ENCODE measurements at regions not wholly inside any gene's neighbourhood (a gene's known extent, or its start where the extent isn't known, plus 50 kb on each side); places are given as distances from the start of the nearest gene placed in this dataset.

- Histone ChIP-seq H3K4me1 (ENCODE audit: control insufficient read depth in 2 of 2, insufficient read depth in 2 of 2, low read length in 2 of 2) (no peaks in the 10 kb centered on the region), H3K4me3 (ENCODE audit: low read length) (no peak overlapping the region), H3K9me3 (ENCODE audit: control insufficient read depth in 2 of 3, low read length in 3 of 3) (no peaks in the 10 kb centered on the region), H3K27ac (ENCODE audit: low read depth, low read length) (no peak overlapping the region), H3K27me3 (ENCODE audit: control insufficient read depth in 2 of 2, insufficient read depth in 2 of 2, low read length in 2 of 2) (no peaks in the 10 kb centered on the region), H3K36me3 (ENCODE audit: control insufficient read depth in 2 of 3, insufficient read depth in 3 of 3, low read length in 3 of 3) (no peaks in the 10 kb centered on the region)
- intact Hi-C loops (cut with micrococcal nuclease) = no loop called here
- H3K4me1 Mint-ChIP-seq = no peaks in the 10 kb centered on the region
- ATAC-seq (no peak), DNase-seq (no peak)
- ChIA-PET CTCF (no interaction called here), POLR2A (no interaction called here)
- peaks cover 0 to 9% (median 2%) of the 10 kb centered on the region in 11 donors for H3K9me3 Mint-ChIP-seq
- no peaks in the 10 kb centered on the region for H3K36me3 Mint-ChIP-seq
- H3K27ac Mint-ChIP-seq = no peak overlapping the region
- H3K4me3 Mint-ChIP-seq = no peak overlapping the region
- peaks cover 0 to 16% (median 0%) of the 10 kb centered on the region in 5 donors for H3K27me3 Mint-ChIP-seq
Observed at GRCh38 chr14:38526826-38527501, 271.1 kb upstream of the CLEC14A start.

DNA sequence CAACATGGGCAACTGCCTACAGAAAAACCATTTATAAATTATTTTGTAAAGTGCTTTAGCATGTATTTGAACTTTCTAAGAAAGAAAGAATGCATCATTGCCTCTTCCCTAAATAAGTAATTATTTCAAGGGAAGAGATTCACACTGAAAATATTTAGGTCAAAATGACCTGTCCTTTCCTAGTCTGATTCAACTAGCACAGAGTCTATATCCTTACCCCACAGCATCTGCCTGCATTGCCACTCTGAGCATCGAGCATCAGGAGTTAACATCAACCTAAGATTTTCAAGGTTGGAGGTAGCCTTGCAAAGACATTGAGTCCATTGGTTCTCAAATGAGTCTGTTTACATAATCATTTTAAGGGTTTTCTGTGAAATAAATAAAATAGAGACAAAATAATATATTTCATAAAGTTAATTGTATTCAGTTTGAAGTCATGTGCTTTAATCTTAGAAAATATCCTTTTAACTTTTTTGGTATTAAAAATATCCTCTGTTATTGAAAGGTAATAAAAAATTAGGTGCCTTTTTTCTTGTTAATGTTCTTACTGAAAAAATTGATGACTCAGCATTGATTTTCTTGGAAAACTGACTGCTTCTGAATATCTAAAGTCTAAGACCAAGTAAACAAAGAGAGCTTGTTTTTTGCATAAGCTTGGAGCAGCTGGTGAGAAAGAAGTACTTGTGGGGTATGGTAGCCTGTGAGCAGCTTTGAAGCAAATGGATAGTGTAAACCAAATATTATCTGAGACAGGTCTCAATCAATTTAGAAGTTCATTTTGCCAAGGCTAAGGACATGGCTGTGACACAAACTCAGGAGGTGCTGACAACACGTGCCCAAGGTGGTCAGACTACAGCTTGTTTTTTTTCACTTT is 269.0 kb upstream of the CLEC14A start:
- ChIA-PET CTCF (no interaction called here), POLR2A (no interaction called here)
- H3K27ac ChIP-seq (ENCODE audit: low read depth, low read length) = no peak overlapping the region
- no peaks in the 10 kb centered on the region for H3K36me3 Mint-ChIP-seq
- ATAC-seq (no peak), DNase-seq (no peak)
- intact Hi-C loops (cut with micrococcal nuclease) = no loop called here
- peaks cover 0 to 6% (median 0%) of the 10 kb centered on the region in 11 donors for H3K9me3 Mint-ChIP-seq
- peaks cover 0 to 16% (median 0%) of the 10 kb centered on the region in 5 donors for H3K27me3 Mint-ChIP-seq
- H3K27ac Mint-ChIP-seq = no peak overlapping the region
- no peaks in the 10 kb centered on the region for H3K9me3 ChIP-seq (ENCODE audit: control insufficient read depth in 2 of 3, low read length in 3 of 3)
- H3K27me3 ChIP-seq (ENCODE audit: control insufficient read depth in 2 of 2, insufficient read depth in 2 of 2, low read length in 2 of 2) = no peaks in the 10 kb centered on the region
- H3K4me3 Mint-ChIP-seq = no peak overlapping the region
- H3K4me1 Mint-ChIP-seq = no peaks in the 10 kb centered on the region
- H3K36me3 ChIP-seq (ENCODE audit: control insufficient read depth in 2 of 3, insufficient read depth in 3 of 3, low read length in 3 of 3) = no peaks in the 10 kb centered on the region
- H3K4me1 ChIP-seq (ENCODE audit: control insufficient read depth in 2 of 2, insufficient read depth in 2 of 2, low read length in 2 of 2) = no peaks in the 10 kb centered on the region
- no peak overlapping the region for H3K4me3 ChIP-seq (ENCODE audit: low read length)

DNA sequence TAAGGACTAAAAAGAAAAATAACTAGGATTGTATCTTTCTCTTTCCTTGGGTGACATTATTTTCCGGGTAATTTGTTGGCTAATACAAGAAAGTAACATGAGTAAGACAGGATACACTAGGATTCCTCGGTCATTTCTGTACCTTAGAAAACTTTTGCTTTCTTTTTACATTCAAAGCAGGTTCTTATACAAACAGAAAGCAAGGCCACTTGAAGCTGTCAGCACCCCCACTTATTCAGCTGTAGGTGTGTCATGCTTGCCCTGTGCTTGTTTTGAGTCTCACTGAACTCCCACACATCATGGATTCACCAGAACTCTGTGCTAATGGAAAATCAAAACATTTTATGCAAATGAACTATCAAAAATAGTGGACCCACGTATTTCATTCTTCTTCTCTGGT is 266.8 kb upstream of the CLEC14A start:
- no peak overlapping the region for H3K4me3 Mint-ChIP-seq
- ChIA-PET POLR2A (no interaction called here), CTCF (no interaction called here)
- Histone ChIP-seq H3K9me3 (ENCODE audit: control insufficient read depth in 2 of 3, low read length in 3 of 3) (no peaks in the 10 kb centered on the region), H3K4me1 (ENCODE audit: control insufficient read depth in 2 of 2, insufficient read depth in 2 of 2, low read length in 2 of 2) (no peaks in the 10 kb centered on the region), H3K27ac (ENCODE audit: low read depth, low read length) (no peak overlapping the region), H3K36me3 (ENCODE audit: control insufficient read depth in 2 of 3, insufficient read depth in 3 of 3, low read length in 3 of 3) (no peaks in the 10 kb centered on the region), H3K4me3 (ENCODE audit: low read length) (no peak overlapping the region), H3K27me3 (ENCODE audit: control insufficient read depth in 2 of 2, insufficient read depth in 2 of 2, low read length in 2 of 2) (no peaks in the 10 kb centered on the region)
- H3K36me3 Mint-ChIP-seq = no peaks in the 10 kb centered on the region
- no peaks in the 10 kb centered on the region for H3K4me1 Mint-ChIP-seq
- H3K27me3 Mint-ChIP-seq = peaks cover 0 to 8% (median 0%) of the 10 kb centered on the region in 5 donors
- DNase-seq (no peak), ATAC-seq (no peak)
- intact Hi-C loops (cut with micrococcal nuclease) = no loop called here
- H3K27ac Mint-ChIP-seq = no peak overlapping the region
- peaks cover 0 to 4% (median 0%) of the 10 kb centered on the region in 11 donors for H3K9me3 Mint-ChIP-seq

DNA sequence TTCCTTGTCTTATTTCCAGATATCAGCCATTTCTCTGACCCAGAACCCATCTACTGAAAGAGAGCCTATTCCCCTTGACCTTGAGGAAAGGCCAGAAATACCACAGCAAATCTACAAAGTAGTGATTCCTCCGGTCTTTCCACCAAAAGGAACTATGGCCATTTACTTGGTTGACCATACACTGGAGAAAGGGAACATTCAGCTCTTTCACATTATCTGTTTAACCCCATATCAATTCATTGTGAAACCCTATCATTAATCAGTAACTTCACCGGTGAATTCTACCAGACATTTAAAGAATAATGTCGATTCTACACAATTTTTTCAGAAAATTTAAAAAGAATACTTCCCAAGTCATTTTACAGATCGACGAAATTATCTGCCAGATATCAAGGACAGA is 265.7 kb upstream of the CLEC14A start:
- Mint-ChIP-seq H3K36me3 (no peaks in the 10 kb centered on the region), H3K27ac (no peak overlapping the region), H3K27me3 (peaks cover 0 to 4% (median 0%) of the 10 kb centered on the region in 5 donors), H3K4me1 (no peaks in the 10 kb centered on the region), H3K9me3 (no peaks in the 10 kb centered on the region), H3K4me3 (no peak overlapping the region)
- DNase-seq (no peak), ATAC-seq (no peak)
- H3K27me3 ChIP-seq (ENCODE audit: control insufficient read depth in 2 of 2, insufficient read depth in 2 of 2, low read length in 2 of 2) = no peaks in the 10 kb centered on the region
- H3K4me1 ChIP-seq (ENCODE audit: control insufficient read depth in 2 of 2, insufficient read depth in 2 of 2, low read length in 2 of 2) = no peaks in the 10 kb centered on the region
- no peak overlapping the region for H3K27ac ChIP-seq (ENCODE audit: low read depth, low read length)
- H3K36me3 ChIP-seq (ENCODE audit: control insufficient read depth in 2 of 3, insufficient read depth in 3 of 3, low read length in 3 of 3) = no peaks in the 10 kb centered on the region
- intact Hi-C loops (cut with micrococcal nuclease) = no loop called here
- H3K9me3 ChIP-seq (ENCODE audit: control insufficient read depth in 2 of 3, low read length in 3 of 3) = no peaks in the 10 kb centered on the region
- CTCF ChIA-PET = no interaction called here
- POLR2A ChIA-PET = no interaction called here
- H3K4me3 ChIP-seq (ENCODE audit: low read length) = no peak overlapping the region

GRCh38 chr14:38517426-38517825 is 261.5 kb upstream of the CLEC14A start:
- no peaks in the 10 kb centered on the region for H3K4me1 ChIP-seq (ENCODE audit: control insufficient read depth in 2 of 2, insufficient read depth in 2 of 2, low read length in 2 of 2)
- intact Hi-C loops (cut with micrococcal nuclease) = no loop called here
- no peak overlapping the region for H3K27ac ChIP-seq (ENCODE audit: low read depth, low read length)
- H3K4me3 ChIP-seq (ENCODE audit: low read length) = no peak overlapping the region
- no peaks in the 10 kb centered on the region for H3K36me3 Mint-ChIP-seq
- no peaks in the 10 kb centered on the region for H3K27me3 ChIP-seq (ENCODE audit: control insufficient read depth in 2 of 2, insufficient read depth in 2 of 2, low read length in 2 of 2)
- no peaks in the 10 kb centered on the region for H3K9me3 ChIP-seq (ENCODE audit: control insufficient read depth in 2 of 3, low read length in 3 of 3)
- no peak overlapping the region for H3K27ac Mint-ChIP-seq
- DNase-seq = no peak
- H3K4me1 Mint-ChIP-seq = no peaks in the 10 kb centered on the region
- H3K9me3 Mint-ChIP-seq = peaks cover 0 to 2% (median 0%) of the 10 kb centered on the region in 11 donors
- H3K4me3 Mint-ChIP-seq = no peak overlapping the region
- H3K36me3 ChIP-seq (ENCODE audit: control insufficient read depth in 2 of 3, insufficient read depth in 3 of 3, low read length in 3 of 3) = no peaks in the 10 kb centered on the region
- ATAC-seq = no peak
- POLR2A ChIA-PET = no interaction called here
- CTCF ChIA-PET = no interaction called here
- H3K27me3 Mint-ChIP-seq = peaks cover 0 to 12% (median 0%) of the 10 kb centered on the region in 5 donors

GRCh38 chr14:38512236-38512635 is 256.3 kb upstream of the CLEC14A start:
- peaks cover 0 to 5% (median 0%) of the 10 kb centered on the region in 11 donors for H3K9me3 Mint-ChIP-seq
- peaks cover 0 to 12% (median 4%) of the 10 kb centered on the region in 5 donors for H3K27me3 Mint-ChIP-seq
- intact Hi-C loops (cut with micrococcal nuclease) = no loop called here
- DNase-seq = no peak
- H3K36me3 Mint-ChIP-seq = no peaks in the 10 kb centered on the region
- H3K4me1 Mint-ChIP-seq = no peaks in the 10 kb centered on the region
- Histone ChIP-seq H3K36me3 (ENCODE audit: control insufficient read depth in 2 of 3, insufficient read depth in 3 of 3, low read length in 3 of 3) (no peaks in the 10 kb centered on the region), H3K27me3 (ENCODE audit: control insufficient read depth in 2 of 2, insufficient read depth in 2 of 2, low read length in 2 of 2) (no peaks in the 10 kb centered on the region), H3K27ac (ENCODE audit: low read depth, low read length) (no peak overlapping the region), H3K4me1 (ENCODE audit: control insufficient read depth in 2 of 2, insufficient read depth in 2 of 2, low read length in 2 of 2) (no peaks in the 10 kb centered on the region), H3K4me3 (ENCODE audit: low read length) (no peak overlapping the region), H3K9me3 (ENCODE audit: control insufficient read depth in 2 of 3, low read length in 3 of 3) (no peaks in the 10 kb centered on the region)
- H3K4me3 Mint-ChIP-seq = no peak overlapping the region
- POLR2A ChIA-PET = no interaction called here
- H3K27ac Mint-ChIP-seq = no peak overlapping the region
- CTCF ChIA-PET = no interaction called here
- no peak for ATAC-seq
